Sigmoid colon (tissue), 6 donors: ENCODE measurements at regions not wholly inside any gene's neighbourhood (a gene's known extent, or its start where the extent isn't known, plus 50 kb on each side); places are given as distances from the start of the nearest gene placed in this dataset.

Experiments used
- DNase-seq: peaks from one replicate; pipeline ENCODE4 v3.0.0-alpha.2; 2019
- H3K27ac ChIP-seq, 4 donors: fragments of 200-600 bp; sonication (generic); one replicate each; pipeline ENCODE4 v1.5.1; 2016 to 2019; ENCODE audit warnings: mild to moderate bottlenecking in 1 of 4
- H3K27me3 ChIP-seq, 3 donors: fragments of 200-600 bp; sonication (generic); one replicate each; pipeline ENCODE4 v1.5.1; 2019; ENCODE audit warnings: mild to moderate bottlenecking in 1 of 3
- H3K36me3 ChIP-seq, 4 donors: fragments of 200-600 bp; sonication (generic); one replicate each; pipeline ENCODE4 v1.5.1; 2016 to 2019
- H3K4me1 ChIP-seq, 4 donors: fragments of 200-600 bp; sonication (generic); one replicate each; pipeline ENCODE4 v1.5.1; 2017 to 2019
- H3K4me3 ChIP-seq, 4 donors: fragments of 200-600 bp; sonication (generic); one replicate each; pipeline ENCODE4 v1.5.1; 2017 to 2019; ENCODE audit warnings: mild to moderate bottlenecking in 2 of 4, moderate library complexity in 1 of 4
- H3K9me3 ChIP-seq, 4 donors: fragments of 200-600 bp in 3 of 4; sonication (generic) in 3 of 4; one replicate each; pipeline versions ENCODE4 v1.5.1 to v1.6.1; 2013 to 2019
- CTCF ChIP-seq, 4 experiments: fragments of 450-650 bp in 3 of 4; fragments of 200-600 bp in 1 of 4; IDR thresholded peaks; one replicate each; pipeline ENCODE4 v1.5.1; 2016 to 2019; ENCODE audit warnings: antibody characterized with exemption in 4 of 4, mild to moderate bottlenecking in 3 of 4, moderate library complexity in 2 of 4
- EP300 ChIP-seq, 4 donors: sonication (generic); formaldehyde crosslinking; IDR thresholded peaks; one replicate each; pipeline ENCODE4 v1.6.1; 2017; ENCODE audit warnings: antibody characterized with exemption in 4 of 4
- POLR2A ChIP-seq, 2 donors: fragments of 450-650 bp; IDR thresholded peaks; one replicate each; pipeline ENCODE4 v1.6.1; 2016; ENCODE audit warnings: antibody characterized with exemption in 2 of 2, mild to moderate bottlenecking in 2 of 2, moderate library complexity in 2 of 2
- POLR2AphosphoS5 ChIP-seq, 4 donors: sonication (generic); formaldehyde crosslinking; IDR thresholded peaks; one replicate each; pipeline ENCODE4 v1.6.1; 2017; ENCODE audit warnings: antibody characterized with exemption in 4 of 4
- WGBS, 2 donors: extraction: QIAGEN DNeasy Blood & Tissue Kit; methylation state at CpG; one replicate each; pipeline ENCODE4 v1.1.7; 2013; 5-methylcytosine and 5-hydroxymethylcytosine counted together
- intact Hi-C: fragments of 100-400 bp; cut with DNase I; formaldehyde crosslinking; loops from one replicate; pipeline ENCODE4 v1.15.1; 2023
- donor health status: healthy with polysubstance abuse.
- donor health status: healthy.

GRCh38 chr10:32121648-32122047, 65.4 kb upstream of the KIF5B start:
- DNase-seq, result no peak
- 39 to 94% methylated on average over 4 of the region's 4 CpGs for WGBS, 2 donors
- no peaks in the 10 kb centered on the region for H3K36me3 ChIP-seq
- H3K9me3 ChIP-seq, result peaks cover 0 to 10% (median 0%) of the 10 kb centered on the region in 4 donors
- H3K4me1 ChIP-seq, result no peaks in the 10 kb centered on the region
- no peaks in the 10 kb centered on the region for H3K27me3 ChIP-seq
- H3K4me3 ChIP-seq, result no peak overlapping the region
- H3K27ac ChIP-seq, result no peak overlapping the region
- TF ChIP-seq POLR2A (IDR thresholded peaks at IDR 0.05), result no peak
- TF ChIP-seq EP300 (IDR thresholded peaks at IDR 0.05), result no peak
- no peak for TF ChIP-seq CTCF (IDR thresholded peaks at IDR 0.05)
- no peak for TF ChIP-seq POLR2AphosphoS5 (IDR thresholded peaks at IDR 0.05)
- intact Hi-C loops, result no loop called here

- no peak overlapping the region for H3K27ac ChIP-seq
- intact Hi-C loops, result no loop called here
- WGBS, 2 donors, result 83 to 93% methylated on average over 3 of the region's 3 CpGs
- no peaks in the 10 kb centered on the region for H3K27me3 ChIP-seq
- no peak for DNase-seq
- H3K36me3 ChIP-seq, result no peaks in the 10 kb centered on the region
- TF ChIP-seq CTCF (IDR thresholded peaks at IDR 0.05), result no peak
- no peak for TF ChIP-seq POLR2A (IDR thresholded peaks at IDR 0.05)
- no peak for TF ChIP-seq POLR2AphosphoS5 (IDR thresholded peaks at IDR 0.05)
- TF ChIP-seq EP300 (IDR thresholded peaks at IDR 0.05), result no peak
- H3K4me1 ChIP-seq, result no peaks in the 10 kb centered on the region
- H3K9me3 ChIP-seq, result peaks cover 0 to 10% (median 0%) of the 10 kb centered on the region in 4 donors
- no peak overlapping the region for H3K4me3 ChIP-seq
These were observed 63.9 kb upstream of the KIF5B start for GRCh38 chr10:32120147-32120546.

GRCh38 chr10:32114508-32114907, 58.3 kb upstream of the KIF5B start:
- no peak for DNase-seq
- Histone ChIP-seq H3K4me1 (no peaks in the 10 kb centered on the region), H3K9me3 (no peaks in the 10 kb centered on the region), H3K4me3 (no peak overlapping the region), H3K36me3 (no peaks in the 10 kb centered on the region), H3K27me3 (no peaks in the 10 kb centered on the region), H3K27ac (no peak overlapping the region)
- WGBS, 2 donors, result 23 to 77% methylated on average over 1 of the region's 1 CpG
- TF ChIP-seq CTCF (IDR thresholded peaks at IDR 0.05), result no peak
- no peak for TF ChIP-seq POLR2A (IDR thresholded peaks at IDR 0.05)
- no peak for TF ChIP-seq POLR2AphosphoS5 (IDR thresholded peaks at IDR 0.05)
- no peak for TF ChIP-seq EP300 (IDR thresholded peaks at IDR 0.05)
- intact Hi-C loops, result no loop called here

- Histone ChIP-seq H3K9me3 (no peaks in the 10 kb centered on the region), H3K36me3 (no peaks in the 10 kb centered on the region), H3K4me3 (no peak overlapping the region), H3K4me1 (no peaks in the 10 kb centered on the region), H3K27ac (no peak overlapping the region), H3K27me3 (no peaks in the 10 kb centered on the region)
- WGBS, 2 donors, result 46 to 87% methylated on average over 3 of the region's 3 CpGs
- TF ChIP-seq CTCF (IDR thresholded peaks at IDR 0.05) (no peak), POLR2A (IDR thresholded peaks at IDR 0.05) (no peak), POLR2AphosphoS5 (IDR thresholded peaks at IDR 0.05) (no peak)
- intact Hi-C loops, result no loop called here
- no peak for DNase-seq
These were observed 55.8 kb upstream of the KIF5B start for GRCh38 chr10:32112055-32112454.

- Histone ChIP-seq H3K4me1 (no peaks in the 10 kb centered on the region), H3K36me3 (no peaks in the 10 kb centered on the region), H3K27ac (no peak overlapping the region), H3K27me3 (no peaks in the 10 kb centered on the region), H3K9me3 (no peaks in the 10 kb centered on the region), H3K4me3 (no peak overlapping the region)
- no peak for TF ChIP-seq POLR2A (IDR thresholded peaks at IDR 0.05)
- no peak for TF ChIP-seq POLR2AphosphoS5 (IDR thresholded peaks at IDR 0.05)
- TF ChIP-seq CTCF (IDR thresholded peaks at IDR 0.05), result no peak
- TF ChIP-seq EP300 (IDR thresholded peaks at IDR 0.05), result no peak
- 96% methylated on average over 3 of the region's 3 CpGs for WGBS, 2 donors
- intact Hi-C loops, result no loop called here
- DNase-seq, result no peak
These were observed 55.4 kb upstream of the KIF5B start for GRCh38 chr10:32111585-32111984.
